Adrenal gland (tissue), 9 donors: ENCODE measurements at regions not wholly inside any gene's neighbourhood (a gene's known extent, or its start where the extent isn't known, plus 50 kb on each side); places are given as distances from the start of the nearest gene placed in this dataset.

ENCODE experiments used
- DNase-seq, 7 donors: peaks; one replicate each; pipeline ENCODE4 v3.0.0-alpha.2; 2019 to 2020
- H3K27ac ChIP-seq, 5 donors: fragments of 200-600 bp; sonication (generic) in 4 of 5; 1 replicate in 3 of 5; 2 replicates in 2 of 5; pipeline versions ENCODE4 v1.5.1 to v1.8.0; 2016 to 2020; ENCODE audit warnings: mild to moderate bottlenecking in 1 of 5
- H3K27me3 ChIP-seq: fragments of 200-600 bp; 2 replicates; pipeline ENCODE4 v1.8.0; 2021
- H3K36me3 ChIP-seq, 2 donors: fragments of 200-600 bp; replicated peaks in 1 of 2; 1 replicate in 1 of 2; 2 replicates in 1 of 2; pipeline versions ENCODE4 v1.5.1 to v1.8.0; 2018 to 2022
- H3K4me1 ChIP-seq, 2 donors: fragments of 200-600 bp; replicated peaks in 1 of 2; 1 replicate in 1 of 2; 2 replicates in 1 of 2; pipeline versions ENCODE4 v1.5.1 to v1.8.0; 2018 to 2021
- H3K4me3 ChIP-seq, 4 donors: fragments of 200-600 bp; sonication (generic) in 3 of 4; one replicate each; pipeline ENCODE4 v1.5.1; 2016 to 2018
- H3K9me3 ChIP-seq, 3 donors: fragments of 200-600 bp; sonication (generic) in 1 of 3; replicated peaks in 1 of 3; 1 replicate in 2 of 3; 2 replicates in 1 of 3; pipeline versions ENCODE4 v1.5.1 to v1.8.0; 2016 to 2021
- CTCF ChIP-seq, 6 experiments: fragments of 450-650 bp in 4 of 6; fragments of 200-600 bp in 2 of 6; sonication (generic) in 1 of 6; IDR thresholded peaks; 1 replicate in 5 of 6; 2 replicates in 1 of 6; pipeline versions ENCODE4 v1.5.1 to v1.8.0; 2016 to 2021; ENCODE audit warnings: antibody characterized with exemption in 6 of 6, mild to moderate bottlenecking in 2 of 6, moderate library complexity in 1 of 6
- POLR2A ChIP-seq, 2 donors: fragments of 450-650 bp; IDR thresholded peaks; one replicate each; pipeline ENCODE4 v1.6.1; 2017; ENCODE audit warnings: antibody characterized with exemption in 2 of 2, mild to moderate bottlenecking in 2 of 2, moderate library complexity in 1 of 2
- WGBS, 4 donors: extraction: QIAGEN DNeasy Blood & Tissue Kit in 2 of 4; methylation state at CpG; one replicate each; pipeline versions ENCODE4 v1.1.5 to v1.1.7; 2013 to 2017; 5-methylcytosine and 5-hydroxymethylcytosine counted together
- intact Hi-C, 2 donors: fragments of 100-400 bp; cut with DNase I; formaldehyde crosslinking; loops; one replicate each; pipeline versions ENCODE4 v1.14.1 to v1.15.0; 2022 to 2023
- donor health status: healthy with polysubstance abuse.
- donor health status: Bipolar disorder and iron deficiency.
- donor health status: DM: yes; HTN: yes; CAD: no.
- donor health status: DM: no; HTN: no; CAD: no.
- donor health status: DM: no; HTN: no; CAD: no.

GRCh38 chr12:19779395-19780056, 340.2 kb downstream of the AEBP2 start:
- intact Hi-C loops: no loop called here
- Histone ChIP-seq H3K36me3 (no peaks in the 10 kb centered on the region), H3K27ac (no peak overlapping the region), H3K9me3 (no peaks in the 10 kb centered on the region), H3K4me3 (no peak overlapping the region), H3K4me1 (no peaks in the 10 kb centered on the region), H3K27me3 (no peaks in the 10 kb centered on the region)
- no peak for TF ChIP-seq POLR2A (IDR thresholded peaks at IDR 0.05)
- no peak for DNase-seq
- 51 to 67% (median 55%) methylated on average over 7 to 10 of the region's 10 CpGs for WGBS, 4 donors

- no peak for DNase-seq
- TF ChIP-seq CTCF (IDR thresholded peaks at IDR 0.05): no peak
- no peak for TF ChIP-seq POLR2A (IDR thresholded peaks at IDR 0.05)
These were observed 341.2 kb downstream of the AEBP2 start for GRCh38 chr12:19780460-19780859.

DNA sequence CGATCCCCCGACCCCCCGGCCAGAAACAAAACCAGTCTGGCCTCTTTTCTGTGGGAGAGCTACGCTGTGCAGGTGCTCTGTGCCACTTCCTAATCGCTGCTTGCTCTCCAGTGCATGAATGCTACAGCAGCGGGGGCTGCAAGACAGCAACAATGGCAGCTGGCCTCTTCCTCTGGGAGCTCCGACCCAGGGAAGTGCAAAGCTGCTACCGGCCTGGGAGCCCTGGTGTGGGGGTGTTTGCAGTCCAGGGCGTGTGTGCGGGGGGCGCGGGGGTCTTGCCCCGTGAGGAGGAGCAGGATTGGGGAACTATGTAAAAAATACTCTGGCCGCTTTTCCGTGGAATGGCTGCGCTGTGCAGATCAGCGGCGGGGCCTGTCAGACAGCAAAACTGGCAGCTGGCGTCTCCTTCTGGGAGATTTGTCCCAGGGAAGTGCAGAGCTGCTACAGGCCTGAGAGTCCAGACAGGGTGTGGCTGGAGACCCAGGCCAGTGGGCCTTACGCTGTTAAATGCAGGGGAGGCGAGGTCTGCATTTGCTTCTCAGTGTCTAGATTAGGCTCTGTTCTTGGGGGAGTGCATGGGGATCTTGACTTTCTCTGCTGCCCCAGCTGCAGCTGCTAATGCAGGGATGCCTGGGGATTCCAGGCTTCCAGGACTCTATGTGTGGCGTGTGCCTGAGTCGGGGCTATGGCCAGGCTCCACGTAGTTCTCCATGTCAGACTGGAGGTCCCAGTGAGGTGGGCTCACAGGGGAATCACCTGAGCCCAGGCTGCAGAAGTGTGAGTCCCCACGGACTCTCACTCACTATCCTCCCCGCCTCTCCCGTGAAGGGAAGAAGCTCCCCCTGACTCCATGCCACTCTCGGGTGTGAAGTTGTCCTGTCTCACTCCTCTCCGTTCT, 344.5 kb downstream of the AEBP2 start:
- H3K27me3 ChIP-seq: no peaks in the 10 kb centered on the region
- DNase-seq: no peak
- no peak overlapping the region for H3K4me3 ChIP-seq
- H3K36me3 ChIP-seq: no peaks in the 10 kb centered on the region
- H3K9me3 ChIP-seq: no peaks in the 10 kb centered on the region
- intact Hi-C loops: no loop called here
- no peaks in the 10 kb centered on the region for H3K4me1 ChIP-seq
- H3K27ac ChIP-seq: no peak overlapping the region
- WGBS, 4 donors: 66 to 85% (median 71%) methylated on average over 18 to 29 of the region's 29 CpGs
- TF ChIP-seq POLR2A (IDR thresholded peaks at IDR 0.05): no peak
- no peak for TF ChIP-seq CTCF (IDR thresholded peaks at IDR 0.05)

More at GRCh38 chr12:19780460-19780859, 341.2 kb downstream of the AEBP2 start:
- intact Hi-C loops: no loop called here
- H3K4me3 ChIP-seq: no peak overlapping the region
- H3K36me3 ChIP-seq: no peaks in the 10 kb centered on the region
- H3K9me3 ChIP-seq: no peaks in the 10 kb centered on the region
- 69 to 80% (median 76%) methylated on average over 5 to 6 of the region's 6 CpGs for WGBS, 4 donors
- H3K27ac ChIP-seq: no peak overlapping the region
- no peaks in the 10 kb centered on the region for H3K27me3 ChIP-seq
- no peaks in the 10 kb centered on the region for H3K4me1 ChIP-seq

- Histone ChIP-seq H3K4me3 (no peak overlapping the region), H3K36me3 (no peaks in the 10 kb centered on the region), H3K27ac (no peak overlapping the region), H3K27me3 (no peaks in the 10 kb centered on the region), H3K4me1 (no peaks in the 10 kb centered on the region), H3K9me3 (no peaks in the 10 kb centered on the region)
- no peak for DNase-seq
- TF ChIP-seq CTCF (IDR thresholded peaks at IDR 0.05) (no peak), POLR2A (IDR thresholded peaks at IDR 0.05) (no peak)
- intact Hi-C loops: no loop called here
These were observed 352.7 kb downstream of the AEBP2 start for GRCh38 chr12:19792028-19792427.
